OCI-LY3 (cell line): ENCODE measurements at regions not wholly inside any gene's neighbourhood (a gene's known extent, or its start where the extent isn't known, plus 50 kb on each side); places are given as distances from the start of the nearest gene placed in this dataset.

Experiments
- EZH2phosphoT487 ChIP-seq: fragments of 200-600 bp; shearing (Covaris generic); IDR thresholded peaks from 2 replicates; pipeline ENCODE4 v1.6.1; 2018; ENCODE audit warnings: antibody characterized with exemption, mixed run types, low read depth
- TF ChIP-seq, protein P1 (sequence below): fragments of 200-600, 300-600 bp; sonication (generic); IDR thresholded peaks from 2 replicates; pipeline ENCODE4 v1.5.1; 2014; ENCODE audit warnings: antibody characterized with exemption, low read length, low read depth

DNA sequence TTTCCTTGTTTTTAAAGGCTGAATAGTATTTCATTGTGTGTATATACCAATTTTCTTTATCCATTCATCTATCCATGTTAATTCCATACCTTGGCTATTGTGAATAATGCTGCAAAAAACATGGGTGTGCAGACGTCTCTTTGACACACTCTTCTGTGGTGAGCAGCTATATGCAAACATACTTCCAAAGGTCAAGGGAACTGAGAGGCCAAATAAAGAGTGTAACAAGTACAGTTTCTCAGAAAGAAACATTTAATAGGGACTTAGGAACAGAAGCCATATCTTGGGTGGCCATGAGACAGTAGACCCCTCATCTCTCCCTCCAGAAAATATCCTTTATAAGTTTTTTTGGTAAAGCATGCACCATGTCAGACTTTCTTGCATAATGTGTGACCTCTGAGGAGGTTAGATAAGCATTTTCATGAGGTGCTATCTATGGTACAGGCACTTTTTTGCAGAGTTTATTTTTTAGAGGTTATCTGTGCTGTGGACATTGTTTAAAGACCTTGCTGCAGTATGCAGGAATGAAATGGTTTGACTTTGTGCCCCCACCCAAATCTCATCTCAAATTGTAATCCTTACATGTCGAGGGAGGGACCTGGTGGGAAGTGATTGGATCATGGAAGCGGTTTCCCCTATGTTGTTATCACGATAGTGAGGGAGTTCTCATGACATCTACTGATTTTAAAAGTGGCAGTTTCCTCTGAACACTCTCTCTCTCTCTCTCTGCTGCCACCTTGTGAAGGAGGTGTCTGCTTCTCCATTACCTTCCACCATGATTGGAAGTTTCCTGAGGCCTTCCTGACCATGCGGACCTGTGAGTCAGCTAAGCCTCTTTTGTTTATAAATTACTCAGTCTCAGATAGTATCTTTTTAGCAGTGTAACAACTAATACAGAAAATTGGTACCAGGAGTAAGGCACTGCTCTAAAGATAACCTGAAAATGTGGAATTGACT, 1202.3 kb downstream of the GALC start:
- TF ChIP-seq, protein P1, sequence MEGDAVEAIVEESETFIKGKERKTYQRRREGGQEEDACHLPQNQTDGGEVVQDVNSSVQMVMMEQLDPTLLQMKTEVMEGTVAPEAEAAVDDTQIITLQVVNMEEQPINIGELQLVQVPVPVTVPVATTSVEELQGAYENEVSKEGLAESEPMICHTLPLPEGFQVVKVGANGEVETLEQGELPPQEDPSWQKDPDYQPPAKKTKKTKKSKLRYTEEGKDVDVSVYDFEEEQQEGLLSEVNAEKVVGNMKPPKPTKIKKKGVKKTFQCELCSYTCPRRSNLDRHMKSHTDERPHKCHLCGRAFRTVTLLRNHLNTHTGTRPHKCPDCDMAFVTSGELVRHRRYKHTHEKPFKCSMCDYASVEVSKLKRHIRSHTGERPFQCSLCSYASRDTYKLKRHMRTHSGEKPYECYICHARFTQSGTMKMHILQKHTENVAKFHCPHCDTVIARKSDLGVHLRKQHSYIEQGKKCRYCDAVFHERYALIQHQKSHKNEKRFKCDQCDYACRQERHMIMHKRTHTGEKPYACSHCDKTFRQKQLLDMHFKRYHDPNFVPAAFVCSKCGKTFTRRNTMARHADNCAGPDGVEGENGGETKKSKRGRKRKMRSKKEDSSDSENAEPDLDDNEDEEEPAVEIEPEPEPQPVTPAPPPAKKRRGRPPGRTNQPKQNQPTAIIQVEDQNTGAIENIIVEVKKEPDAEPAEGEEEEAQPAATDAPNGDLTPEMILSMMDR: peak; percentile 37
- no peak for TF ChIP-seq EZH2phosphoT487
